K562 (cell line): ENCODE measurements at regions not wholly inside any gene's neighbourhood (a gene's known extent, or its start where the extent isn't known, plus 50 kb on each side); places are given as distances from the start of the nearest gene placed in this dataset.

Experiments
- ATAC-seq: fragments of 200-7000 bp; cut with Tn5 transposase; 3 replicates; pipeline ENCODE4 v1.9.1; 2020; ENCODE audit warnings: moderate library complexity
- BruUV-seq: library from RNA; stranded (reverse); fragments of 400-500 nt; replicated peaks from 2 replicates; lab custom pipeline; 2021; lab: Mats Ljungman, UMichigan
- CTCF ChIA-PET: fragments of 300-600 bp; formaldehyde crosslinking; extraction: SDS; loops from one replicate; lab custom pipeline; 2021; ENCODE audit warnings: low intra/inter-chr PET ratio; lab: Yijun Ruan, JAX
- POLR2A ChIA-PET: fragments of 300-600, 350-650 bp; sonication (Branson Sonifier 250); formaldehyde crosslinking; extraction: SDS; loops from one replicate; lab custom pipeline; 2021; ENCODE audit warnings: antibody characterized with exemption, inconsistent platforms; lab: Yijun Ruan, JAX
- DNase-seq, 4 experiments: peaks; one replicate each; pipeline versions ENCODE4 v3.0.0 to v3.0.0-alpha.2; 2011 to 2018; ENCODE audit warnings: low spot score in 3 of 4, mixed read lengths in 3 of 4; ENCODE audit errors: extremely low read depth in 1 of 4
- FAIRE-seq: peaks from 2 replicates; lab custom pipeline; 2011; peaks lifted over from hg19 to GRCh38; lab: Jason Lieb, UNC
- H2AFZ ChIP-seq: 2 replicates; pipeline ENCODE4 v1.6.0; 2011; ENCODE audit warnings: low read depth, low read length, control low read depth, inconsistent platforms
- H3K27ac ChIP-seq: fragments of 200-600 bp; 3 replicates; pipeline ENCODE4 v1.8.0; 2011; ENCODE audit warnings: low read depth, mild to moderate bottlenecking, control low read depth, inconsistent platforms, low read length, moderate library complexity, mixed read lengths; ENCODE audit errors: extremely low read depth
- H3K27me3 ChIP-seq, 2 experiments: fragments of 300-600 bp in 1 of 2; 2 replicates in 1 of 2; 3 replicates in 1 of 2; pipeline versions ENCODE4 v1.6.0 to v1.8.0; 2011; ENCODE audit warnings: inconsistent platforms in 2 of 2, low read length in 2 of 2, mild to moderate bottlenecking in 1 of 2, mixed read lengths in 1 of 2, moderate library complexity in 1 of 2; ENCODE audit not compliant: control insufficient read depth in 2 of 2, insufficient read depth in 2 of 2
- H3K36me3 ChIP-seq: fragments of 300-600 bp; 3 replicates; pipeline ENCODE4 v1.8.0; 2011; ENCODE audit warnings: mild to moderate bottlenecking, low read length, inconsistent platforms; ENCODE audit not compliant: control insufficient read depth, insufficient read depth
- H3K4me1 ChIP-seq, 2 experiments: fragments of 200-600 bp in 1 of 2; replicated peaks in 1 of 2; 2 replicates in 1 of 2; 3 replicates in 1 of 2; pipeline versions ENCODE4 v1.5.1 to v1.8.0; 2011; ENCODE audit warnings: inconsistent platforms in 2 of 2, low read length in 2 of 2, mild to moderate bottlenecking in 1 of 2, mixed read lengths in 1 of 2, moderate library complexity in 1 of 2; ENCODE audit not compliant: control insufficient read depth in 2 of 2, insufficient read depth in 2 of 2
- H3K4me2 ChIP-seq: 2 replicates; pipeline ENCODE4 v1.6.1; 2011; ENCODE audit warnings: low read length, control low read depth, inconsistent platforms, mixed read lengths; ENCODE audit not compliant: insufficient read depth
- H3K4me3 ChIP-seq: fragments of 200-600 bp; sonication (generic), shearing (Covaris generic); 2 replicates; pipeline ENCODE4 v1.5.1; 2016; ENCODE audit warnings: control low read depth, inconsistent platforms
- H3K79me2 ChIP-seq: fragments of 200-600 bp; 3 replicates; pipeline ENCODE4 v1.8.0; 2011; ENCODE audit warnings: low read length, inconsistent platforms; ENCODE audit not compliant: control insufficient read depth, insufficient read depth
- H3K9ac ChIP-seq, 2 experiments: 2 replicates each; pipeline versions ENCODE4 v1.6.0 to v1.6.1; 2011; ENCODE audit warnings: low read depth in 2 of 2, low read length in 2 of 2, control low read depth in 1 of 2, inconsistent platforms in 1 of 2, mild to moderate bottlenecking in 1 of 2, mixed read lengths in 1 of 2; ENCODE audit not compliant: insufficient read depth in 1 of 2
- H3K9me1 ChIP-seq: one replicate; pipeline ENCODE4 v1.6.0; 2011; ENCODE audit warnings: inconsistent platforms, mild to moderate bottlenecking, low read length, moderate library complexity; ENCODE audit not compliant: control insufficient read depth, insufficient read depth
- H3K9me3 ChIP-seq: replicated peaks from 2 replicates; pipeline ENCODE4 v1.5.1; 2011; ENCODE audit warnings: low read depth, low read length, inconsistent platforms; ENCODE audit not compliant: control insufficient read depth, insufficient read depth
- H4K20me1 ChIP-seq: replicated peaks from 2 replicates; pipeline ENCODE4 v1.6.1; 2011; ENCODE audit warnings: low read length, inconsistent platforms, mixed read lengths; ENCODE audit not compliant: control insufficient read depth, insufficient read depth
- ATF6 ChIP-seq: sonication (generic); formaldehyde crosslinking; IDR thresholded peaks from 2 replicates; pipeline ENCODE4 v1.4.0; 2020; ENCODE audit warnings: mild to moderate bottlenecking, missing genetic modification reagents
- EP300 ChIP-seq: IDR thresholded peaks from 2 replicates; pipeline ENCODE4 v1.6.1; 2012; ENCODE audit warnings: low read length, improper control_type of control experiment
- SIN3A ChIP-seq, 2 experiments: fragments of 150-350 bp in 1 of 2; IDR thresholded peaks; 2 replicates each; pipeline ENCODE4 v1.6.1; 2011 to 2016; ENCODE audit warnings: borderline replicate concordance in 2 of 2, low read depth in 2 of 2, low read length in 2 of 2, mild to moderate bottlenecking in 2 of 2, moderate library complexity in 2 of 2; ENCODE audit not compliant: control insufficient read depth in 1 of 2
- TFE3 ChIP-seq: fragments of 450-650 bp; formaldehyde crosslinking; IDR thresholded peaks from 2 replicates; pipeline ENCODE4 v1.4.0; 2020; ENCODE audit warnings: mild to moderate bottlenecking, mixed read lengths
- U2AF2 ChIP-seq: fragments of 200-400 bp; formaldehyde crosslinking; optimal IDR thresholded peaks from 2 replicates; pipeline ENCODE3; 2017; ENCODE audit warnings: low read depth, mild to moderate bottlenecking, low read length
- ZKSCAN1 ChIP-seq: fragments of 150-350 bp; IDR thresholded peaks from 2 replicates; pipeline ENCODE4 v1.6.1; 2016; ENCODE audit warnings: low read depth, low read length
- ZZZ3 ChIP-seq: fragments of 450-650 bp; IDR thresholded peaks from 2 replicates; pipeline ENCODE4 v1.6.1; 2016; ENCODE audit warnings: antibody characterized with exemption, mild to moderate bottlenecking, moderate library complexity
- WGBS: fragments of 100-300 bp; shearing (Covaris generic); methylation state at CpG from one replicate; pipeline ENCODE4 v1.1.6; 2016; ENCODE audit warnings: low coverage, mixed read lengths; ENCODE audit not compliant: insufficient coverage; ENCODE audit errors: missing lambda C conversion rate; 5-methylcytosine and 5-hydroxymethylcytosine counted together
- in situ Hi-C: fragments of 300-500 bp; cut with MboI; formaldehyde crosslinking; loops from 4 replicates; pipeline ENCODE4 v1.15.0; 2018; ENCODE audit warnings: inconsistent platforms, mixed read lengths
- intact Hi-C: fragments of 100-400 bp; cut with micrococcal nuclease; formaldehyde crosslinking; loops from 2 replicates; pipeline ENCODE4 v1.14.2; 2022

DNA sequence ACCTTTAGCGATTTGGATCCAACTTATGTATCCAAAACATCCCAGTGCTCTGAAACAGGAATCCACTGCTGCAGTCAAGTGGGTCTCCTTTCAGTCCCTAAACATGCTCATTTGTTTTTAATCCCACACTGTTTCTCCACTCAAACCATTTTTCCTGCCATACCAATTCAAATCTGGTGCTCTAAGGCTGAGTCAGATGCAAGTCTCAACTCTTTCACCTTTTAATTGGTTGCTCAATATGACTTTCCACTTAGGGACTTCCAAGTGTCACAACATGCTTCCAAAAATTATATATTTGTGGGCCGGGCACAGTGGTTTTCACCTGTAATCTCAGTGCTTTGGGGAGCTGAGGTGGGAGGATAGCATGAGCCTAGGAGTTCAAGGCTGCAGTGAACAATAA is 113.4 kb upstream of the TANK start:
- Histone ChIP-seq H3K27me3 (no peaks in the 10 kb centered on the region), H3K4me3 (no peak overlapping the region), H2AFZ (no peak overlapping the region), H3K4me2 (no peak overlapping the region), H3K9me3 (no peaks in the 10 kb centered on the region), H3K9ac (no peak overlapping the region), H4K20me1 (no peaks in the 10 kb centered on the region), H3K36me3 (no peaks in the 10 kb centered on the region), H3K27ac (no peak overlapping the region), H3K79me2 (no peaks in the 10 kb centered on the region), H3K4me1 (no peaks in the 10 kb centered on the region), H3K9me1 (no peaks in the 10 kb centered on the region)
- no TSS peak for BruUV-seq
- WGBS = 0% methylated on average over 2 of the region's 2 CpGs
- intact Hi-C loops = no loop called here
- ChIA-PET CTCF (no interaction called here), POLR2A (no interaction called here)
- no peak for ATAC-seq
- no peak for TF ChIP-seq SIN3A (IDR thresholded peaks at IDR 0.05; ENCODE audit: borderline replicate concordance in 2 of 2, control insufficient read depth in 1 of 2, low read depth in 2 of 2, low read length in 2 of 2)
- no peak for TF ChIP-seq ZKSCAN1
- TF ChIP-seq ATF6 (CRISPR knock-in tag) = no peak
- no peak for TF ChIP-seq U2AF2
- TF ChIP-seq ZZZ3 = no peak
- no peak for TF ChIP-seq EP300
- TF ChIP-seq TFE3 (CRISPR knock-in tag) = no peak
- in situ Hi-C loops = no loop called here
- DNase-seq = no peak
- FAIRE-seq = no peak
